ENCODE measurements at regions not wholly inside any gene's neighbourhood (a gene's known extent, or its start where the extent isn't known, plus 50 kb on each side); places are given as distances from the start of the nearest gene placed in this dataset.

GRCh38 chr1:88070956-88071355 lies 613.1 kb upstream of the PKN2 start:
- TF ChIP-seq EZH2 (optimal IDR thresholded peaks at IDR 0.05; ENCODE audit: low read depth, low read length): no peak
- no peak for TF ChIP-seq EZH2phosphoT487 (IDR thresholded peaks at IDR 0.05; ENCODE audit: low read length)
- TF ChIP-seq CTCF (IDR thresholded peaks at IDR 0.05; ENCODE audit: low read length): no peak
- H3K79me2 ChIP-seq (ENCODE audit: low read length): no peaks in the 10 kb centered on the region
- no peak overlapping the region for H2AFZ ChIP-seq (ENCODE audit: low read length)
- no peak overlapping the region for H3K4me2 ChIP-seq (ENCODE audit: low read depth, low read length)
- no peak for DNase-seq
- no peak overlapping the region for H3K9ac ChIP-seq (ENCODE audit: low read length)
- no peaks in the 10 kb centered on the region for H3K9me3 ChIP-seq (replicated peaks; ENCODE audit: insufficient read depth, low read length)
- no peaks in the 10 kb centered on the region for H4K20me1 ChIP-seq (ENCODE audit: insufficient read depth, low read length)
- H3K4me1 ChIP-seq (ENCODE audit: low read length): no peaks in the 10 kb centered on the region
- H3K27ac ChIP-seq (ENCODE audit: low read length): no peak overlapping the region
- H3K4me3 ChIP-seq (ENCODE audit: low read length): no peak overlapping the region
- H3K27me3 ChIP-seq (replicated peaks; ENCODE audit: insufficient read depth, low read length): no peaks in the 10 kb centered on the region
- no peaks in the 10 kb centered on the region for H3F3A ChIP-seq (ENCODE audit: insufficient read depth, low read length)
- H3K36me3 ChIP-seq (replicated peaks; ENCODE audit: insufficient read depth, low read length): no peaks in the 10 kb centered on the region
- no peaks in the 10 kb centered on the region for H3K9me2 ChIP-seq (replicated peaks; ENCODE audit: insufficient read depth, low read length)

GRCh38 chr1:88074661-88075060 lies 609.4 kb upstream of the PKN2 start:
- Histone ChIP-seq H3K9ac (ENCODE audit: low read length) (no peak overlapping the region), H3K4me1 (ENCODE audit: low read length) (no peaks in the 10 kb centered on the region), H3F3A (ENCODE audit: insufficient read depth, low read length) (no peaks in the 10 kb centered on the region), H4K20me1 (ENCODE audit: insufficient read depth, low read length) (no peaks in the 10 kb centered on the region), H3K79me2 (ENCODE audit: low read length) (no peaks in the 10 kb centered on the region), H3K9me2 (replicated peaks; ENCODE audit: insufficient read depth, low read length) (no peaks in the 10 kb centered on the region), H3K36me3 (replicated peaks; ENCODE audit: insufficient read depth, low read length) (no peaks in the 10 kb centered on the region), H3K27ac (ENCODE audit: low read length) (no peak overlapping the region), H2AFZ (ENCODE audit: low read length) (no peak overlapping the region), H3K27me3 (replicated peaks; ENCODE audit: insufficient read depth, low read length) (no peaks in the 10 kb centered on the region), H3K4me2 (ENCODE audit: low read depth, low read length) (no peak overlapping the region), H3K9me3 (replicated peaks; ENCODE audit: insufficient read depth, low read length) (no peaks in the 10 kb centered on the region), H3K4me3 (ENCODE audit: low read length) (no peak overlapping the region)
- no peak for TF ChIP-seq EZH2 (optimal IDR thresholded peaks at IDR 0.05; ENCODE audit: low read depth, low read length)
- no peak for TF ChIP-seq CTCF (IDR thresholded peaks at IDR 0.05; ENCODE audit: low read length)
- TF ChIP-seq EZH2phosphoT487 (IDR thresholded peaks at IDR 0.05; ENCODE audit: low read length): no peak
- DNase-seq: no peak

GRCh38 chr1:88075813-88076212 lies 608.3 kb upstream of the PKN2 start:
- H3K9me3 ChIP-seq (replicated peaks; ENCODE audit: insufficient read depth, low read length): no peaks in the 10 kb centered on the region
- no peaks in the 10 kb centered on the region for H3K79me2 ChIP-seq (ENCODE audit: low read length)
- H3F3A ChIP-seq (ENCODE audit: insufficient read depth, low read length): no peaks in the 10 kb centered on the region
- DNase-seq: no peak
- no peaks in the 10 kb centered on the region for H3K27me3 ChIP-seq (replicated peaks; ENCODE audit: insufficient read depth, low read length)
- H3K9me2 ChIP-seq (replicated peaks; ENCODE audit: insufficient read depth, low read length): no peaks in the 10 kb centered on the region
- no peak overlapping the region for H3K9ac ChIP-seq (ENCODE audit: low read length)
- no peak overlapping the region for H3K4me2 ChIP-seq (ENCODE audit: low read depth, low read length)
- no peak overlapping the region for H3K4me3 ChIP-seq (ENCODE audit: low read length)
- no peaks in the 10 kb centered on the region for H3K4me1 ChIP-seq (ENCODE audit: low read length)
- H3K36me3 ChIP-seq (replicated peaks; ENCODE audit: insufficient read depth, low read length): no peaks in the 10 kb centered on the region
- no peak overlapping the region for H2AFZ ChIP-seq (ENCODE audit: low read length)
- no peak overlapping the region for H3K27ac ChIP-seq (ENCODE audit: low read length)
- no peaks in the 10 kb centered on the region for H4K20me1 ChIP-seq (ENCODE audit: insufficient read depth, low read length)
- TF ChIP-seq EZH2 (optimal IDR thresholded peaks at IDR 0.05; ENCODE audit: low read depth, low read length) (no peak), EZH2phosphoT487 (IDR thresholded peaks at IDR 0.05; ENCODE audit: low read length) (no peak), CTCF (IDR thresholded peaks at IDR 0.05; ENCODE audit: low read length) (no peak)
